Activated CD4-positive, alpha-beta memory T cell treated with anti-CD3 and anti-CD28 coated beads, Interleukin-2, amount 10 ng/mL, durations not matched to agents 7 days and 5 days (primary cell): ENCODE measurements at regions not wholly inside any gene's neighbourhood (a gene's known extent, or its start where the extent isn't known, plus 50 kb on each side); places are given as distances from the start of the nearest gene placed in this dataset.

Source experiments
- CTCF ChIA-PET: fragments of 350-600 bp; sonication (Branson Sonifier 250); formaldehyde crosslinking; loops from one replicate; lab custom pipeline; 2021; ENCODE audit warnings: antibody characterized with exemption, inconsistent platforms; lab: Charles Lee
- POLR2A ChIA-PET: fragments of 350-600 bp; sonication (Branson Sonifier 250); formaldehyde crosslinking; loops from one replicate; lab custom pipeline; 2021; ENCODE audit warnings: antibody characterized with exemption; lab: Charles Lee
- DNase-seq: peaks from one replicate; pipeline ENCODE4 v3.0.0-alpha.2; 2020
- H3K27ac Mint-ChIP-seq: one replicate; pipeline ENCODE4 v1.8.0; 2021; ENCODE audit warnings: mild to moderate bottlenecking, mixed read lengths
- H3K27me3 Mint-ChIP-seq: one replicate; pipeline ENCODE4 v1.8.0; 2021; ENCODE audit warnings: mixed read lengths
- H3K36me3 Mint-ChIP-seq: one replicate; pipeline ENCODE4 v1.8.0; 2021; ENCODE audit warnings: low read depth, mixed read lengths
- H3K4me1 Mint-ChIP-seq: one replicate; pipeline ENCODE4 v1.8.0; 2021; ENCODE audit warnings: mixed read lengths
- H3K4me3 Mint-ChIP-seq: one replicate; pipeline ENCODE4 v1.8.0; 2021; ENCODE audit warnings: mild to moderate bottlenecking, mixed read lengths
- H3K9me3 Mint-ChIP-seq: one replicate; pipeline ENCODE4 v1.8.0; 2021; ENCODE audit warnings: mixed read lengths

- peaks cover 13% of the 10 kb centered on the region for H3K9me3 Mint-ChIP-seq
- no peaks in the 10 kb centered on the region for H3K4me1 Mint-ChIP-seq
- no peaks in the 10 kb centered on the region for H3K27me3 Mint-ChIP-seq
- no peaks in the 10 kb centered on the region for H3K36me3 Mint-ChIP-seq
- ChIA-PET POLR2A (no interaction called here), CTCF (no interaction called here)
- DNase-seq, result no peak
- H3K4me3 Mint-ChIP-seq, result no peak overlapping the region
- H3K27ac Mint-ChIP-seq, result no peak overlapping the region
Observed at GRCh38 chr11:16430674-16431073, 74.3 kb upstream of the SOX6 start.

DNA sequence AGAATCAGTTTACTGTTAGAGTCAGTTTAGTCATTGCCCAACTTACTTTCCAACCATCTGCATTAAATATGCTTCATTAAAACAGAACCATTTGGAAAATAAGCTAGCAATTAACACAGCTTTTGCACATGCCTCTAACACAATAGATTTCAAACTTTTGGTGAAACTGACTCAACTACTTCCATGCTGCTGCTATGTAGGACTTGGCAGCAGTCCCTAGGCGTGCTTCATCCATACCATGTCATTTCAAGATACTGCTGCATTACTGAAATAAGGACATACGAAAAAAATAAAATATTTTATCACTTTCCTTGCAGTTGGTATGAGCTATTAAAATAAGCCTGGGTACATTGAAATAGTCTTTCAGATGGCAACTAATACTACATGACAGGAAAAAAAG lies 65.5 kb upstream of the SOX6 start:
- peaks cover 15% of the 10 kb centered on the region for H3K9me3 Mint-ChIP-seq
- no peaks in the 10 kb centered on the region for H3K4me1 Mint-ChIP-seq
- DNase-seq, result no peak
- no peak overlapping the region for H3K27ac Mint-ChIP-seq
- ChIA-PET CTCF (no interaction called here), POLR2A (no interaction called here)
- no peaks in the 10 kb centered on the region for H3K36me3 Mint-ChIP-seq
- no peak overlapping the region for H3K4me3 Mint-ChIP-seq
- no peaks in the 10 kb centered on the region for H3K27me3 Mint-ChIP-seq

- H3K27me3 Mint-ChIP-seq, result no peaks in the 10 kb centered on the region
- CTCF ChIA-PET, result no interaction called here
- no peak overlapping the region for H3K4me3 Mint-ChIP-seq
- no peaks in the 10 kb centered on the region for H3K36me3 Mint-ChIP-seq
- H3K27ac Mint-ChIP-seq, result no peak overlapping the region
- POLR2A ChIA-PET, result no interaction called here
- no peaks in the 10 kb centered on the region for H3K4me1 Mint-ChIP-seq
- peaks cover 2% of the 10 kb centered on the region for H3K9me3 Mint-ChIP-seq
- DNase-seq, result no peak
Observed at GRCh38 chr11:16418428-16419097, 62.2 kb upstream of the SOX6 start.

DNA sequence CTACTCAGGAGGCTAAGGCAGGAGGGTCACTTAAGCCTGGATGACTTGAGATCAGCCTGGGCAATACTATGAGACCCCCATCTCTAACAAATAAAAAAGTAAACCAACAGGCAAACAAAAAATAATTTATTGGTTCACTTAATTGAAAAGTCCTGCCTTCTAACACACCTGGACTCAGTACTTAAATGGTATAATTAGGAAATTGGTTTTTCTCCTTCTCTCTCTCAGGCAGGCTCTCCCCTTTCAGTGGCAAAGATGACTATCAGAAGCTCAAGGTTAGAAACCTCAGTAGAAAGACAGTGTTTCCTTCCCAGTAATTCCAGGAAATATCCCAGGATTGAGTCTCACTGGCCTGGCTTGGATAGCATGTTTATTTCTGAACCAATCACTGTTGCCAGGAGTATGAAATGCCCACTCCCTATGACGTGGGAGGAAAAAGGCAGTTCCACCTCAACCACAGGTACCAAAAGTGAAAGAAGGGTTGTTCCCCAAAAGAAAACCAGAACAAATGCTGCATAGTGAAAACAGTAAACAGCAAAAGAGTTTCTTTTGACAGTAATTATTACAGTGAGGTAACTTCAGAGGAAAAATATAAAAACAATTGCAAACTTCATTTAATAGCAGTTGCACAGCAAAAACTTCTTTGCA lies 56.3 kb upstream of the SOX6 start:
- H3K4me1 Mint-ChIP-seq, result no peaks in the 10 kb centered on the region
- ChIA-PET CTCF (no interaction called here), POLR2A (no interaction called here)
- no peaks in the 10 kb centered on the region for H3K27me3 Mint-ChIP-seq
- DNase-seq, result no peak
- no peak overlapping the region for H3K27ac Mint-ChIP-seq
- H3K9me3 Mint-ChIP-seq, result peaks cover 1% of the 10 kb centered on the region
- no peaks in the 10 kb centered on the region for H3K36me3 Mint-ChIP-seq
- no peak overlapping the region for H3K4me3 Mint-ChIP-seq

DNA sequence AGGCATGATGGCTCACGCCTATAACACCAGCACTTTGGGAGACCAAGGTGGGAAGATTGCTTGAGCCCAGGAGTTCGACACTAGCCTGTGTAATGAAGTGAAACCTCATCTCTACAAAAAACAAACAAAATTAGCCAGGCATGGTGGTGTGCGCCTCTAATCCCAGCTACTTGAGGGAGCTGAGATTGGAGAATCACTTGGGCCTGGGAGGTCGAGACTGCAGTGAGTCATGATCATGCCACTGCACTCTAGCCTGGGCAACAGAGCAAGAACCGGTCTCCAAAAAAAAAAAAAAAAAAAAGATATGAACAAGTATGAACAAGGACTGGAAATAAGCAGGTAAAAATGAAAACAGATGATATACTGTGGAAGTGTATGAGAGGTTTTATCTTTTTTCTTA lies 54.1 kb upstream of the SOX6 start:
- Mint-ChIP-seq H3K4me1 (no peaks in the 10 kb centered on the region), H3K36me3 (no peaks in the 10 kb centered on the region), H3K27me3 (no peaks in the 10 kb centered on the region), H3K9me3 (peaks cover 1% of the 10 kb centered on the region), H3K27ac (no peak overlapping the region), H3K4me3 (no peak overlapping the region)
- POLR2A ChIA-PET, result no interaction called here
- CTCF ChIA-PET, result interaction anchor here (0.7 kb wide), 1 partner anchor 81 kb away, joined by 3 read pairs; no protein-coding TSS in a partner anchor
- DNase-seq, result no peak

DNA sequence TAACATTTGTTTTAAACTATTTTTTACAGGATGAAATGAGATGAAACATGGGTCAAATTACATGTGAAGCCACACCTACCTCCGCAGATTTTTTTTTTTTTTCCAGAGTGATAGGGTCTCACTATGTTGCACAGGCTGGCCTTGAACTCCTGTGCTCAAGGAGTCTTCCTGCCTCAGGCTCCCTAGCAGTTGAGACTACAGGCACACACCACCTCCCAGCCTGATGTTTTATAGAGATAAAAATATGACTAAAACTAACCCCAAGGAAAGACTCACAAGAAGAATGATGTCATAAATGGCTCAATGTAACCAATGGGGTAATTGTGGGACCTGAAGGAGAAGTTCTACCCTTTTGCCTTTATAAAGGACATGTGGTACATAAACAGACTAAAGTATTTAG lies 52.3 kb upstream of the SOX6 start:
- CTCF ChIA-PET, result no interaction called here

DNA sequence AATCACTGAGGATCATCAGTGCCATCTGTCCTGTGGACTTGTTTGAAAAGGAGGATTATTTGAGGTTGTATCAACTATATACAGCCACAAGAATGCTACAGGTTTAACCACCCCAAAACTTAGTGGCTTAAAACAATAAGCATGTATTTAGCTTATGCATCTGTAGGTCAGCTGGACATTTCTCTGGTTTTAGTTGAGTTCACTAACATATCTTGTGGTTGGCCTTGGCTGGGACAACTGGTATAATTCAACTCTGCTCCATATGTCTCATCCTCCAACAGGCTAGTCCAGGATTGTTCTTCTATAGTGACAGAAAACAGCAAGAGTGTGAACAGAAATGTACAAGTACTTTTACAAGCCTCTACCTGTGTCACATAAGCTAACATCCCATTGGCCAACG lies 49.9 kb upstream of the SOX6 start:
- Mint-ChIP-seq H3K27ac (no peak overlapping the region), H3K27me3 (no peaks in the 10 kb centered on the region), H3K36me3 (no peaks in the 10 kb centered on the region), H3K4me3 (no peak overlapping the region), H3K9me3 (peaks cover 3% of the 10 kb centered on the region), H3K4me1 (no peaks in the 10 kb centered on the region)
- ChIA-PET CTCF (no interaction called here), POLR2A (no interaction called here)
- DNase-seq, result no peak

More for the DNA sequence above, 52.3 kb upstream of the SOX6 start:
- peaks cover 1% of the 10 kb centered on the region for H3K9me3 Mint-ChIP-seq
- no peak overlapping the region for H3K4me3 Mint-ChIP-seq
- DNase-seq, result no peak
- POLR2A ChIA-PET, result no interaction called here
- no peaks in the 10 kb centered on the region for H3K36me3 Mint-ChIP-seq
- no peaks in the 10 kb centered on the region for H3K27me3 Mint-ChIP-seq
- H3K4me1 Mint-ChIP-seq, result no peaks in the 10 kb centered on the region
- no peak overlapping the region for H3K27ac Mint-ChIP-seq
